DND-41 (cell line): ENCODE measurements at regions not wholly inside any gene's neighbourhood (a gene's known extent, or its start where the extent isn't known, plus 50 kb on each side); places are given as distances from the start of the nearest gene placed in this dataset.

ENCODE experiments used
- ATAC-seq: fragments of 200-7000 bp; cut with Tn5 transposase; 3 replicates; pipeline ENCODE4 v1.9.1; 2021; ENCODE audit warnings: low read depth; ENCODE audit not compliant: insufficient read depth
- DNase-seq: peaks from one replicate; pipeline ENCODE4 v3.0.0-alpha.2; 2020
- H2AFZ ChIP-seq: 2 replicates; pipeline ENCODE4 v1.6.0; 2012; ENCODE audit warnings: low read depth, low read length
- H3K27ac ChIP-seq: 2 replicates; pipeline ENCODE4 v1.5.1; 2012; ENCODE audit warnings: low read length, inconsistent platforms
- H3K27me3 ChIP-seq: fragments of 200-600 bp; sonication (generic); 2 replicates; pipeline ENCODE4 v1.6.0; 2012; ENCODE audit warnings: low read length, mild to moderate bottlenecking, inconsistent platforms; ENCODE audit not compliant: insufficient read depth, poor library complexity
- H3K36me3 ChIP-seq: 2 replicates; pipeline ENCODE4 v1.5.1; 2012; ENCODE audit warnings: low read length, inconsistent platforms; ENCODE audit not compliant: insufficient read depth
- H3K4me1 ChIP-seq: 2 replicates; pipeline ENCODE4 v1.5.1; 2012; ENCODE audit warnings: mild to moderate bottlenecking, low read length; ENCODE audit not compliant: insufficient read depth
- H3K4me2 ChIP-seq: 2 replicates; pipeline ENCODE4 v1.6.0; 2012; ENCODE audit warnings: mild to moderate bottlenecking, moderate library complexity, low read length, inconsistent platforms; ENCODE audit not compliant: insufficient read depth
- H3K4me3 ChIP-seq, 2 experiments: fragments of 200-600 bp in 1 of 2; shearing (Covaris generic) in 1 of 2; 2 replicates each; pipeline ENCODE4 v1.5.1; 2012 to 2016; ENCODE audit warnings: inconsistent platforms in 2 of 2, low read length in 2 of 2, mild to moderate bottlenecking in 2 of 2, low read depth in 1 of 2, moderate library complexity in 1 of 2
- H3K79me2 ChIP-seq: 2 replicates; pipeline ENCODE4 v1.6.0; 2012; ENCODE audit warnings: low read length, inconsistent platforms; ENCODE audit not compliant: insufficient read depth
- H3K9ac ChIP-seq: 2 replicates; pipeline ENCODE4 v1.6.0; 2012; ENCODE audit warnings: low read depth, mild to moderate bottlenecking, inconsistent platforms, low read length, moderate library complexity
- H3K9me3 ChIP-seq: 2 replicates; pipeline ENCODE4 v1.5.1; 2012; ENCODE audit warnings: low read length, moderate library complexity, mild to moderate bottlenecking, inconsistent platforms; ENCODE audit not compliant: insufficient read depth, severe bottlenecking
- H4K20me1 ChIP-seq: 2 replicates; pipeline ENCODE4 v1.6.0; 2012; ENCODE audit warnings: low read length; ENCODE audit not compliant: insufficient read depth
- CTCF ChIP-seq: IDR thresholded peaks from 2 replicates; pipeline ENCODE4 v1.5.1; 2012; ENCODE audit warnings: borderline replicate concordance, low read length, moderate library complexity, mild to moderate bottlenecking; ENCODE audit not compliant: poor library complexity, severe bottlenecking; ENCODE audit errors: extremely low read depth
- EZH2 ChIP-seq: IDR thresholded peaks from 3 replicates; pipeline ENCODE4 v1.6.1; 2012; ENCODE audit warnings: borderline replicate concordance, low read depth, mild to moderate bottlenecking, moderate library complexity, low read length, inconsistent platforms; ENCODE audit not compliant: severe bottlenecking

DNA sequence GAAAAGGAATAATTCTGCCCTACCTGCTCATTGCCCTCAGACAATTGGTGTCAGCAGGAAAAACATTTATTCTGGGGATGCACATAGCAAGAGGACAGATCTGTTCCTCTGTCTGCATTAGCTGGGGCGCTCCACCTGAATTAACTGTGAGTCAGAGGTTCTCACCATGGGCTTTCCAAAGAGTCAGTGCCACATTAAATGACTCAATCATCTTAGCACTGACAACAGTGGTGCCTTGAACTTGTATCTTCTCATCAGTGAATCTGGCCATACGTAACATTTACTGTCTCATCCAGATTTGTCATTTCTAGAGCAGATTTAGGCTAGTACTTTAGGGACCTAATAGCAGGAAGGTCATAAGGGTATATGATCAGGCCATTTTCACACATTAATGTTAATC, 358.1 kb upstream of the CRIM1 start:
- no peak for TF ChIP-seq EZH2
- no peak for TF ChIP-seq CTCF

DNA sequence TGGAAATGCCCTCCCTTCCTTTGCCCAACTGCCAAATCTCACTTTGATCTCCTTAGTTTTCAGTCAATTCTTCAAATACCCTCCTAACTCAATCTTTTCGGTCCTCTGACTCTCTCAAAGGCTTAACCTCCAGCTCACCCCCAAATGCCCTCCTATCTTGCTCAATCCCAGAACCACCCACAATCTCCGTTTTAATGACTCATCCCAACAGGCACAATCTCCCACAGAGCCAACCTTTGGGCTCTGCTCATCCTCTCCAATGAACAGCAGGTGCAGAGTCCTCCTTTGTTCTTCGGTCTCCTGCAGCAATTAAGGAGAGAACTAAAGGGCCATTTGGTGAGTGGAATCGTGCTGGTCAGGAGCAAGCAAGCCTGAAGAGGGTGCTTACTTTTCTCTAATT, 366.1 kb upstream of the CRIM1 start:
- Histone ChIP-seq H3K4me3 (no peak overlapping the region), H4K20me1 (no peaks in the 10 kb centered on the region), H3K4me2 (no peak overlapping the region), H2AFZ (no peak overlapping the region), H3K9me3 (no peaks in the 10 kb centered on the region), H3K27me3 (no peaks in the 10 kb centered on the region), H3K9ac (no peak overlapping the region), H3K36me3 (no peaks in the 10 kb centered on the region), H3K79me2 (no peaks in the 10 kb centered on the region), H3K27ac (no peak overlapping the region), H3K4me1 (no peaks in the 10 kb centered on the region)
- TF ChIP-seq CTCF (no peak), EZH2 (no peak)
- DNase-seq (no peak), ATAC-seq (no peak)

More for the DNA sequence above, 358.1 kb upstream of the CRIM1 start:
- H3K4me3 ChIP-seq, result no peak overlapping the region
- no peaks in the 10 kb centered on the region for H4K20me1 ChIP-seq
- DNase-seq (no peak), ATAC-seq (no peak)
- no peaks in the 10 kb centered on the region for H3K4me1 ChIP-seq
- H3K9ac ChIP-seq, result no peak overlapping the region
- no peaks in the 10 kb centered on the region for H3K79me2 ChIP-seq
- no peak overlapping the region for H2AFZ ChIP-seq
- H3K9me3 ChIP-seq, result no peaks in the 10 kb centered on the region
- H3K36me3 ChIP-seq, result no peaks in the 10 kb centered on the region
- no peak overlapping the region for H3K4me2 ChIP-seq
- no peak overlapping the region for H3K27ac ChIP-seq
- no peaks in the 10 kb centered on the region for H3K27me3 ChIP-seq

DNA sequence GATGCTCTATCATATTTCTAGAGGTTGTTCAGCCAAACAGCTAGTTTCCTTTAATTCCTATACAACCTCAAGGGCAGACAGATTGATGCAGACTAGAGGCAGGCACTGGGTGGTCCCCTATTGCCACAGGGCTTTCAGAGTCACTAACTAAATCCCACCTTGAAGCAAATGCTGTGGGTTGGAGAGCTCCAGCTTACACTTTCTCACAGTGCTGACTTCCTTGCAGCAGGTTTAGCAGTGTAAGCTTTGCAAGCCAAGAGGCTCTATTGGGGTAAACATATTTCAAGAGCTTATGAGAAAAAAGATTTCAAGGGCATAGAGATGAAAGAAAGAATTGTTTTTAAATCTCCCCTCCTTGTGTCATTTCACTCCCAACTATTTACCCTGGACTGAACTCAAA, 366.5 kb upstream of the CRIM1 start:
- Histone ChIP-seq H3K9me3 (no peaks in the 10 kb centered on the region), H3K27ac (no peak overlapping the region), H3K4me3 (no peak overlapping the region), H3K27me3 (no peaks in the 10 kb centered on the region), H3K9ac (no peak overlapping the region), H3K36me3 (no peaks in the 10 kb centered on the region), H3K4me2 (no peak overlapping the region), H2AFZ (no peak overlapping the region), H3K79me2 (no peaks in the 10 kb centered on the region), H3K4me1 (no peaks in the 10 kb centered on the region), H4K20me1 (no peaks in the 10 kb centered on the region)
- DNase-seq (no peak), ATAC-seq (no peak)
- TF ChIP-seq CTCF (no peak), EZH2 (no peak)

GRCh38 chr2:35986871-35987270, 368.7 kb upstream of the CRIM1 start:
- TF ChIP-seq EZH2, result no peak
- no peak for TF ChIP-seq CTCF
- no peaks in the 10 kb centered on the region for H3K27me3 ChIP-seq
- DNase-seq, result no peak
- no peaks in the 10 kb centered on the region for H3K36me3 ChIP-seq
- H4K20me1 ChIP-seq, result no peaks in the 10 kb centered on the region
- no peak for ATAC-seq
- H3K9ac ChIP-seq, result no peak overlapping the region
- no peaks in the 10 kb centered on the region for H3K79me2 ChIP-seq
- H2AFZ ChIP-seq, result no peak overlapping the region
- no peak overlapping the region for H3K4me2 ChIP-seq
- H3K4me3 ChIP-seq, result no peak overlapping the region
- no peaks in the 10 kb centered on the region for H3K4me1 ChIP-seq
- H3K27ac ChIP-seq, result no peak overlapping the region
- no peaks in the 10 kb centered on the region for H3K9me3 ChIP-seq
